GM18511 (cell line): ENCODE measurements at regions not wholly inside any gene's neighbourhood (a gene's known extent, or its start where the extent isn't known, plus 50 kb on each side); places are given as distances from the start of the nearest gene placed in this dataset.
"Not testable (repeated sequence)": the region's sequence is repeated elsewhere in the genome, so short reads cannot be mapped to it uniquely, and the experiment has no call there.

ENCODE experiments used
- ATAC-seq: cut with Tn5 transposase; IDR thresholded peaks from one replicate; pipeline ENCODE4 v1.9.1; 2021; ENCODE audit warnings: mild to moderate bottlenecking, moderate library complexity; ENCODE audit not compliant: unreplicated experiment

DNA sequence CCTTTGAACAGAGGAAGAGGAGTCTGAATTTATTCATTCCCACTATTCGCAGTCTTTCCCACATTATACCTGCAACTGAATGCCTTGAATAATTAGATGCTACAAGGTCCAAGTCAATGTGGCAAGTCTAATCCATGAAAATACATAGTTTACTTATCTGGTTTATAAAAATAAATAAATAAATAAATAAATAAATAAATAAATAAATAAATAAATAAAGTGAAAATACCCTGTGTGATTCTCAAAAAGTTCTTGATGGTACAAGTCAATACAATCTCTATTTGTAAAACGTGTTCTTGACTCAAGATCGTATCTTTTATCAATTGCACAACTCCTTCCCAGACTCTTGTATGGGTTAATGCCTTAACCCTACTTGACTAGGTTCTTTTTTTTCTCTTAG lies 417.7 kb downstream of the ZWINT start:
- ATAC-seq, result no peak

DNA sequence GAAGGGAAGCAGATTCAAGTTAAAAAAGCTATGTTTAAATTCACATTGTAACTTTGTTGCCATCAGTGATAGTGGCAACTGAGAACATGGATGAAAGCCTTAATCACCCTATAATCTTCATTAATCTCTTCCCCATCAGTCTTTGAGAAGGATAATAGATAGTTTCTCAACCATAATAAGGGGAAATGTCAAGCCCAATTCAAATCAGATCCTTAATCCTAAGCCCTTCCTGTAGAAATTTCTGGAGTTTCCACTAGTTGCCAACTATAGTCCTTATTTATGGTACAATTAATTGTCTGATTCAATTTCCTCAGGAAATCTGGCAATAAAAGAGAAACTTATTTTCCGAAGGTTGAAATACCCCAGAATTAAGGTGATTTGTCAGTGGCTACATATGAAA lies 431.8 kb downstream of the ZWINT start:
- no peak for ATAC-seq

DNA sequence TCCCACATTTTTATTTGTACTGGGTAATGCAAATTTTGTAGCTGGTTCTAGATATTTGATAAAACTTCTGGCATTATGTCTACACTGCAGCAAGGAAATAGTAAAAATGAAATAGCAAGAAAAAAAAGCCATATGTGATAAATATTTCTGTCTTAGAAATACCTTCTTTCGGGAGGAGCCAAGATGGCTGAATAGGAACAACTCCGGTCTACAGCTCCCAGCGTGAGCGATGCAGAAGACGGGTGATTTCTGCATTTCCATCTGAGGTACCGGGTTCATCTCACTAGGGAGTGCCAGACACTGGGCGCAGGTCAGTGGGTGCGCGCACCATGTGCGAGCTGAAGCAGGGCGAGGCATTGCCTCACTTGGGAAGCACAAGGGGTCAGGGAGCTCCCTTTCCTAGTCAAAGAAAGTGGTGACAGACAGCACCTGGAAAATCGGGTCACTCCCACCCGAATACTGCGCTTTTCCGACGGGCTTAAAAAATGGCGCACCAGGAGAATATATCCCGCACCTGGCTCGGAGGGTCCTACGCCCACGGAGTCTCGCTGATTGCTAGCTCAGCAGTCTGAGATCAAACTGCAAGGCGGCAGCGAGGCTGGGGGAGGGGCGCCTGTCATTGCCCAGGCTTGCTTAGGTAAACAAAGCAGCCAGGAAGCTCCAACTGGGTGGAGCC lies 461.4 kb downstream of the ZWINT start:
- ATAC-seq, result not testable (repeated sequence)

DNA sequence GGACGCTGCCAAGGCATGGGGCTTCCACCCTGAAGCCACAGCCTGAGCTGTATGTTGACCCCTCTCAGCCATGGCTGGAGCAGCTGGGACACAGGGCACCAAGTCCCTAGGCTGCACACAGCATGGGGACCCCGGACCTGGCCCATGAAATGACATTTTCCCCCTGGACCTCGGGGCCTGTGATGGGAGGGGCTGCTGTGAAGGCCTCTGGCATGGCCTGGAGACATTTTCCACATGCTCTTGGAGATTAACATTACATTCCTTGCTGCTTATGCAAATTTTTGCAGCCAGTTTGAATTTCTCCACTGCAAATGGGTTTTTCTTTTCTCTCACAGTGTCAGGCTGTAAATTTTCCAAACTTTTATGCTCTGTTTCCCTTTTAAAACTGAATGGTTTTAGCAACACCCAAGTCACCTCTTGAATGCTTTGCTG lies 463.6 kb downstream of the ZWINT start:
- no peak for ATAC-seq

DNA sequence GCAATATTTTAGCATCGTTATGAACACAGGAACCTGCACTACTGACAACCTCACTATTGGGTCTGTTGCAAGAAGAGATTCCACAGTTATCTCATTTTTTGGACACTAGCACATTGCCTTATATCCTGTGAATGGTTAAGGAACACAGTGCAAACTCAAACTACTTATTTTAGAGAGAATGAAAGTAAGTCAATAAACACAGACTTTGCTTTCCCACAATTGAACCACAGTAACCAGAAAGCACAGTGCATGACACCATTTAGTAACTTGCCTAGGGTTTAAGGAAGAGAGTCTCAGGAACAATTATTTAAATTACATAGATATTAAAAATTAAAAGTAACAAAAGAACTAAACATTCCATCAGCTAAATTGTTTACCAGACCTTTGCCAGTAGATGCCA lies 468.8 kb downstream of the ZWINT start:
- no peak for ATAC-seq

DNA sequence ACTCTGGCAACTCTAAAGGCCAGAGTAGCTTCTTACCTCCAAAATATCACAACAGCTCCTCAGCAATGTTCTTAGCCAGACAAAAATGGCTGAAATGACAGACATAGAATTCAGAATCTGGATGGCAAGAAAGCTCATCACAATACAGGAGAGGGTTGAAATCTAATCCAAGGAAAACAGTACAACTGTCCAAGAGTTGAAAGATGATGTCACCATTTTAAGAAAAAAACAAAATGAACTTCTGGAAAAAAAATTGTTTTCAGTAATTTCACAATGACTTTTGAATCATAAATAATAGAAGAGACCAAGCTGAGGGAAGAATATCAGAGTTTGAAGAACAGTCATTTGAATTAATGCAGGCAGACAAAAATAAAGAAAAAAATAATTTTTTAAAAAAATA lies 479.5 kb downstream of the ZWINT start:
- no peak for ATAC-seq

DNA sequence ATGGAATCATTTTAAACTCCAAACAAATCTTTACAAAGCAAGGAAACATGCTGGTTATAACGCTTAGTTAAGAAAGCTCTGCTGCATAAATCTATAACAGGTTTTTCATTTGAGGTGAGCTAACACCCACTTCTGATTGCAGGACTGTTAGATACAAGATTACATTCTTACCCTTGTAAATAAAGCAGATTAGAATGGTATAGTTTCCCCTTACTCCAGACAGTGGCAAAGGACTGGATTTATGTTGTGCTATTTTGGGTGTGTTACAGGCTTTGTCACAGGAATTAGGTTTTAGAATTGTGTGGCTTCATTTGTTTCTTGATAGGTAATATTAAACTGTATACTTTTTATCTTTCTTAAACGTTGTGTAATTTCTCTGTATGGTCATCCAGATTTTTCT lies 487.6 kb downstream of the ZWINT start:
- ATAC-seq, result no peak

DNA sequence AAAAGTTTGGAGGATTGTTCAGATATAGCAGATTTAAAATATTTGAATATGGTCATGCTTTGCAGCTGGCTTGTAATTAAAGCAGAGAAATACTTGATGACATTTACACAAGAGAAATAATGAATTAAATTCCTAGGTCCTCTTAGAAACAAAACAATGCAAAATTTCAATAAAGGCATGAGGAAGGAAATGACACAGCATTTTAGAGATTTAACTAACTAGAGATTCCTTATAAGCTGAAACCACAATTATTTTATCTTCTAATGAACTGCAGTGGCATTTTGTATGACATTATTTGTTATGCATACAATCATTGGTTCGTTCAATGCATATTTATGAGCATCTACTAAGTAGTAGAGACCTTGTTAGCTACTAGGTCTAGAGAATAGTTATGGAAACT lies 490.9 kb downstream of the ZWINT start:
- ATAC-seq, result no peak

DNA sequence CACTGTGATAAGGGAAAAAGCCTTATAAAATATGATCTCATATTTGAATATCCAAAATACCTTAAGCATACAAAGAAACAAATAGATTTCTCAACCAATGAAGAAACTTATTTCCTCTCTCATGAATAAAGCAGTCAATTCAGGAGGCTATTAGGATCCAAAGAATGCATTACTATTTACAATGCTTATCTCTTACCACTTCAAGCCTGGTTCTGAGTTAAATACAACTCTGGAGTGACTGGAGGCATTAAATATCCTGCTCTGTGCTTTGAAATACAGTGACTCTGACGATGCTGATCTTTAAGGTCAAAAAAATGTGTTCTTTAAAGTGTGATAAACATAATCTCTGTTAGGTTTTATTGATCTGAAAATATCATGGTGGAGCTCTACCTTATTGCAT lies 493.2 kb downstream of the ZWINT start:
- ATAC-seq, result no peak

DNA sequence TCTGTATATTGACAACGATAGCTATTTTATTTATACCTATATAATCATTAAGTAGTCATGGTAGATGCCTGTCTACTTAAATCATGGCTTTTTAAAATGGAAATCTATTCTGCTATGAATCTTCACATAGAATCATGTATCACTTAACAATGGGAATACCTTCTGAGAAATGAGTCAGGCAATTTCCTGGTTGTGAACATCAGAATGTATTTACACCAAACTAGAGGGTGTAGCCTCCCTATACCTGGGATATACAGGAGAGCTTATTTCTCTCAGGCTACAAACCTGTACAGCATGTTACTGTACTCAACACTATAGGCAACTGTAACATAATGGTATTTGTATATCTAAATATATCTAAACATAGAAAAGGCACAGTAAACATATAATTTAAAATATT lies 502.3 kb downstream of the ZWINT start:
- ATAC-seq, result no peak

DNA sequence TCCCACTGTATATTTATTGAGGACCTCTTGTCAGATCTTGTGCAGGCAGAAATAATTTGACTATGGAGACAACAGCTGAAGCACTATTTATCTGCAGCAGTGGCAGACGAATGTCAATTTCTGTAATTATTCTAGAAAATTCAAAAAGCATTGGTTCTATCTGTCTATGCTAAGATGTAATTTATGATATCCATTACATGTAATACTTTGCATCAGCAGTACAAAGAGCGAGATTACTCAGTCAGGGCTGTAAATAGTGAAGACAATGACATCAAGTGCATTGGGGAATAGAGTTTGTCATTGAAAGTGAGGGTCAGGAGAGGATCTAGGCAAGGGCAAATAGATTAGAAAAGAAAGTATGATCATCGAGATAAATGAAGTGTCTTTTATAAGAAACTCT lies 508.2 kb downstream of the ZWINT start:
- ATAC-seq, result no peak

DNA sequence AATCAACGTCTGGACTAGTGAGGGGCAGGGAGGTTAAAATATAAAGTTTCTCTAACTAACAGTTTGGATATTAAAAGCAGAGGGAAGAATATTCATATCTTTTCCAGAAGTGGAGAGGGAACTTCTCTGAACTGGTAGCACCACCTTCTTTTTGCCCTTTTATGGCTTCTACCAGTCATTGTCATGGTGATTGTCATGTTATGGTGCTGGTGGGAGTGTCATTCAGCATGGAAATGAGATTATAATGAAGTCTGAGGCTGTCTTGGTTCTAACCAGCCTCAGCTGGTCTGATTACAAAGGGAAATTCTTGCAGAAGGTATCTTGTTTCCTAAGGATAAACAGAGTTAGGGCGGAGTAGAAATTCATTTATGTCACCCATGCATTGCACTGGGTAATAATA lies 523.8 kb downstream of the ZWINT start:
- ATAC-seq, result no peak

DNA sequence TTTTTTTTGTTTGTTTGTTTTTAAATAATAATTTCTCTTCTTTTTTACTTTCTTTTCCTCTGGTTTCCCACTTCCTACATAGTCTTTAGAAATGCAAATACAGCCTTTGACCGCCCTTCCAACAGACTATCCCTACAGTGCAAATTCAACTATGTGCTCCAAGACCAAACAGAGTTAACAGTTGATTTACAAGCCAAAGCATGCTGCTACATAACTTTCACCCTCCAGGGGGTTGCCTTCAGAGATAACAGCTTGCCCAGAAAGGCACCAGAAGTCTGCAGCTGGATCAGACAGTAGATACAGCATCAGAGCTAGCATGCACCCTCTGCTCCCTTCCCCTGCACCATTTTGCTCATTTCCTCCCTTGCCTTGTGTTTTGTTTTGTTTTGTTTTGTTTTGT lies 539.0 kb downstream of the ZWINT start:
- ATAC-seq, result no peak

DNA sequence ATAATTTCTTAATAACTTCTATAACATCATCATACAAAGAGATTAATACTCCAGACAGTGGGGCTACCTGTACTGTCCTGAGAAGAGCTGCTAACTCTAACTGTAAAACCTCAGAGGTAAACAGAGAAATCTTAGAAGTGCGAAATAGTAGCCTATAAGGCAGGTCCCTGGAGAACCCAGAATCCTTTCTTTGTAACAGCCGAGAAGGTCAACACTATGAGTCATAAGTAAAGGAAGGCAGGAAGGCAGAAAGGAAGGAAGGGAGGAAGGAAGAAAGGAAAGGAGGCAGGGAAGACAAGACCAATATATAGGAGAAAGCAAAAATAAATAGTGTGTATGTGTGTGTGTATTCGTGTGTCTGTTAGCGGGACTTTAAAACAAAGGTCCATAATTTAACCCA lies 540.6 kb downstream of the ZWINT start:
- ATAC-seq, result no peak

DNA sequence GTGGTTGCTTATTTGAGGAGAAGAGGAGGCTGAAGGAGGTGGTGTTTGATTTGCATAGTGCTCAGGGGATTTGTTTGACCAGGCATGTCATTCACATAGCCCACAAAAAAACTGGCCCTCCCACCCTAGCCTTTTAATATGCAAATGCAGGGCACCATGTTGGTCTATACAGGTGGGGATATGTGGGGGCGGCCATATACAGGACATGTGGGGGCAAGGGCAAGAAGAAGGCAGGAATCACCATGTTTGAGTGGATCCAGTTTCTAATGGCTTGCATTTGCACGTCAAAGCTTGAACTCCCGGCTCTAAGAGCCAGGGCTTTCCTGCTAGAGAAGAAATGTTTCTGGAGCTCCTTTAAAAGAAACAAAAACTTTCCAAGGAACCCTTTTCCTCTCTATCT lies 541.0 kb downstream of the ZWINT start:
- ATAC-seq, result no peak

DNA sequence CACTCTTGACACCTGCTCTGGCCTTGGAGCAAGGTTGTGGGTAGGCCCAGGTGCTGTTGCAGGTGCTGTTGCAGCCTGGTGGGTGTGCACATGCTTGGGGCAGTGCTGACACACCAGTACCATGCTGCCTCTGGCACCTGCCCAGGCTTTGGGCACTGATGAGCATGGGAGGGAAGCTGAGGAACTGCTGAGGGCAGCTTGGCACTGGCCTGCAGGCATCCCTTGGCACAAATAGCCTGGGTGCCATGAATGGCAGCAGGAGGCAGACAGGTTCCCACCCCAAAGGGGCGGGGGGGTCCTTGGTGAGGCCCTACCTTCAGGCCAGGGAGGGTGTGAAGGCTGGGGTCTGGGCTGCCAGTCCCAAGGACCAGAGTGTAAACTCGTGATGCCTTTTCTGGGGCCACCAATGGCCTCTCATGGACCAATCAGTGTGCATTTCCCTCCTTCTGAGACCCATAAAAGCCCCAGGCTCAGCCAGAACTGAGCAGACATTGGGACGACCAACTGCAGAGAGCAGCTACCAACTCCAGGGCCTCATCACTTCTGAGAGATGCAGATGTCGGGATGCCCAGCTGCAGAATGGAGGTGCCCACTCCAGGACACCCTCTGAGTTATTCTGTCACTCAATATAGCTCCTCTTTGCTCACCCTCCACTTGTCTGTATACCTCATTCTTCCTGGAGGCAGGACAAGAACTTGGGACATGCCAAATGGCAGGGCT lies 547.4 kb downstream of the ZWINT start:
- ATAC-seq, result no peak

DNA sequence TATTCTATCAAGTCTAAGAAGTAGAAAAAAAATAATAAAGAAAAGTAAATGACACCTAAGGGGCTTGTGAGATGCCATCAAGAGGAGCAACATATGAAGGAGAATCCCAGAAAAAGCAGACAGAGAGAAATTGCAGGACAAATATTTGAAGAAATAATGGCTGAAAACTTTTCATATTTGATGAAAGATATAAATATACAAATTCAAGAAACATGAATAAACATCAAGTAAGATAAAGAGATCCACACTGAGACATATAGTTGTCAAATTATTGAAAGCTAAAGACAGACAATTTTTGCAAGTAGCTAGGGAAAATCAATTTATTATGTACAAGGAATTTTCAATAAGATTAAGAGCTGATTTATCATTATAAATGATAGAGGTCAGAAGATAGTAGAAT lies 558.0 kb downstream of the ZWINT start:
- no peak for ATAC-seq

DNA sequence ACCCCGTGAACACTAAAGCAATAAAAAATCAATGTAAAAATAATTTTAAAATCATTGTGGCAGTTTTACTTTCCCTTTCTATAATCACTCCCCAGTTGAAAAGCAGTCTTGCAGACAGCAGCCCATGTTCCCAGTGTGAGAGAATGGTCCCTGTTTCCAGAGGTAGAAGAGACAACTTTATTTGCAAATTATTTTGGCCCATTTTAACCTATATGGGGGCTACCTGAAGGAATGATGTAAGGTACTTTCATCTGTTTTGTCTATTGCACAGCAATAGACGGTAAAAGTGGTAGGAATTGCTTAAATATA lies 559.8 kb downstream of the ZWINT start:
- no peak for ATAC-seq

DNA sequence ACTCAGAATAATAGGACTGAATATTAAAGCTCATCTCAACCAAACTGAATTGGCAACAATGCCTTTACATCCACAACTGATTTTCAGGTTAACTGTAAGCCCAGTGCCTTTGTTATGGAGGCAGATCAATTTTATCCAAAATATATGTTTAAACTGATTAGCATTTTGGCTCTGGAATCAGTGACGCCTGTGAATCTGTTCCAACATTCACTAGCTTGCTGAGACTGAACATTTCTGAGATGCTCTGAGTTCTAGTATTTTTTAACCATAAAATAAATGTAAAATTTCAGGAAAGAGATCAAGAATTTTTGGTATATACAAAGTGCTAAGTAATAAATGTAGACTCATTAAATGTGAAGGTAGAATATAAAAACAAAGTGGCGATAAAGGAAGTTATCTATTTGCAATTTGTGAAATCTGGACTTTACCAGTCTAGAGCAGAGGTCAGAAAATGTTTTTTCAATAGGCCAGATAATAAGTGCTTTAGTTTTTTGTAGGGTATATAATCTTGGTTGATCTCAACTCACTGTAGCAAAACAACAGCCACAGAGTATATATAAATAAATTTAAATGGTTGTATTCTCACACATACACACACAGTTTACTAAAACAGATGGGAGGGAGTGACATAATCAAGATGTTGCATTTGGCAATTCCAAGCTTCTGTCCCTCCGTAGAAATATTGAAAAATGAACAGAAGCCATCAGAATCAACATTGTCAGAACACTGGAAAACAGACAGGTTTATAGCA lies 560.3 kb downstream of the ZWINT start:
- ATAC-seq, result no peak

DNA sequence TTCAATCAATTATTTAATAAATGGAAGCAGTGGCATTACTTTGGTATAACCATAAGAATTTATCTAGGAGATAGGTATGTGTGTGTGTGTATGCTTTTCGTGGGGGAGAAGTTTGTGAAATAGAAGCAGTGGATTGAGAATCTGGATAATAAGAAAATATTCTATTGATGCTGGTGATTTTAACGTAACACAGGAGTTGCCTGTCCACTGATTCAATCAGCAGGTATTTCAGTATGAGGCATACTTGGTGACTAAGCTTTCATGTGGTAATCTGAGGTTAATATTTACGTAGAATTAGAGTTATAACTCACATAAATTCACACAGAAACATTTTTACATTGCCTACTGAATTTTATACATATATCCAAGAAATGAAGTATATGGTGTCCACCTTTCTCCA lies 568.0 kb downstream of the ZWINT start:
- ATAC-seq, result no peak

DNA sequence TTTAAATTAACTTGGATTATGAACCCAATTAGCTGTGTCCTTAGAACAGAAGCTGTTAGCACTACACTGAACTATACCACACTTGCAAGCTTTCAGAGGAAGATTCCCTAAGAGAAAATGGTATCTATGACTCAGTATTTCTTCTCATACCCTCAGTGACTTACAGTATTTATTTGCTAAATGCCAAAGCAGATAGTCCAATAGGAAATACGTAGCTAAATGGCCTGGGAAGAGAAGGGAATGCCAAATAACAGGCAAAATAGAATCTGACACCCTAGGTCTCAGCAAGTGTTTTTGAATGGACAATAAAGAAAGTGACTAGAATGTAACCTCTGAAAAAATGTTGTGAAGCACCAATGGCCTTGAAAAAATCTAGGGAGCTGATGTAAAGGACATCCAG lies 570.8 kb downstream of the ZWINT start:
- ATAC-seq, result not testable (repeated sequence)

DNA sequence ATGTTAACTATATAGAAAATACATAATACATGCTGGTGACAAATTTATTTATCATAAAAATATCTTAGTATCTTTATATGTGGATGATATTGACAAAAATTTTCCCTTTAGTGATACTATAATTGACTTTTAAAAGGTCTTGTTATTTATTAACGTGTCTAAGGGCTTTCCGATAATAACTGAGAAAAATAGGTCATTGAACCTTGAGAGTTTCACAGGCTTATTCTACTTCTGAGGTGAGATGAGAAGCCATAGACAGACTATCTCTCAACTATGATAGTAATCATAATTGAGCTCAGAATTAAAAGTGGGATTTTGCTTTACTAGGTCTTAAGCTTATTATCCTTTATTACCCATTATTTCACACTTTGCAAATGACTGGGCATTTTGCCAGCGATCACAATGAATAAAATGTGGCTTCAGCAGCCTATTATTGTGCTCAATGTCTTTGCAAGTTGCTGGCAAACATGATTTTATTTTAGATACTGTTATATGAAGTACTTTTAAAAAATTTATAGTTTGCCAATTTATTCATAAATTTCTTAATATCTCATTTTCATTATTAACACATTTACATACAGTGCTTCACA lies 574.5 kb downstream of the ZWINT start:
- ATAC-seq, result no peak
